Neural progenitor cell (in vitro differentiated cells): ENCODE measurements at regions not wholly inside any gene's neighbourhood (a gene's known extent, or its start where the extent isn't known, plus 50 kb on each side); places are given as distances from the start of the nearest gene placed in this dataset.

Experiments used
- DNase-seq: peaks from one replicate; pipeline ENCODE4 v3.0.0-alpha.2; 2016; ENCODE audit warnings: low spot score
- H2AFZ ChIP-seq: fragments of 200-600 bp; sonication (generic); replicated peaks from 2 replicates; pipeline ENCODE4 v1.6.1; 2016; ENCODE audit warnings: antibody characterized with exemption
- H3F3A ChIP-seq: fragments of 200-600 bp; sonication (generic); 2 replicates; pipeline ENCODE4 v1.6.1; 2016; ENCODE audit warnings: antibody characterized with exemption, low read depth
- H3K27ac ChIP-seq: fragments of 200-600 bp; sonication (generic); 2 replicates; pipeline ENCODE4 v1.5.1; 2016; ENCODE audit warnings: mild to moderate bottlenecking
- H3K27me3 ChIP-seq: fragments of 200-600 bp; sonication (generic); 2 replicates; pipeline ENCODE4 v1.6.1; 2016; ENCODE audit warnings: mild to moderate bottlenecking, moderate library complexity
- H3K36me3 ChIP-seq: fragments of 200-600 bp; sonication (generic); 2 replicates; pipeline ENCODE4 v1.5.1; 2016
- H3K4me1 ChIP-seq: fragments of 200-600 bp; sonication (generic); 2 replicates; pipeline ENCODE4 v1.6.1; 2016; ENCODE audit warnings: mixed run types
- H3K4me2 ChIP-seq: fragments of 200-600 bp; sonication (generic); 2 replicates; pipeline ENCODE4 v1.6.1; 2016
- H3K4me3 ChIP-seq: fragments of 200-600 bp; sonication (generic); 2 replicates; pipeline ENCODE4 v1.5.1; 2016
- H3K79me2 ChIP-seq: fragments of 200-600 bp; sonication (generic); 2 replicates; pipeline ENCODE4 v1.6.1; 2016; ENCODE audit warnings: low read depth
- H3K9ac ChIP-seq: fragments of 200-600 bp; sonication (generic); 2 replicates; pipeline ENCODE4 v1.6.1; 2016
- H3K9me3 ChIP-seq: fragments of 200-600 bp; sonication (generic); 2 replicates; pipeline ENCODE4 v1.5.1; 2016; ENCODE audit warnings: low read depth
- H4K20me1 ChIP-seq: fragments of 200-600 bp; sonication (generic); 2 replicates; pipeline ENCODE4 v1.6.1; 2016; ENCODE audit warnings: low read depth
- H3K27ac Mint-ChIP-seq: 3 replicates; pipeline ENCODE4 v1.8.0; 2021; ENCODE audit warnings: mixed read lengths
- H3K27me3 Mint-ChIP-seq: 2 replicates; pipeline ENCODE4 v1.8.0; 2022; ENCODE audit warnings: low read depth, mild to moderate bottlenecking, inconsistent platforms, moderate library complexity, mixed read lengths; ENCODE audit not compliant: insufficient read depth
- H3K36me3 Mint-ChIP-seq: 3 replicates; pipeline ENCODE4 v1.8.0; 2021; ENCODE audit warnings: mixed read lengths
- H3K4me1 Mint-ChIP-seq: 3 replicates; pipeline ENCODE4 v1.8.0; 2021; ENCODE audit warnings: mixed read lengths
- H3K4me3 Mint-ChIP-seq: 3 replicates; pipeline ENCODE4 v1.8.0; 2021; ENCODE audit warnings: mild to moderate bottlenecking, moderate library complexity, mixed read lengths
- H3K9me3 Mint-ChIP-seq: 3 replicates; pipeline ENCODE4 v1.8.0; 2020; ENCODE audit warnings: mixed read lengths
- EZH2 ChIP-seq: fragments of 200-600 bp; sonication (generic); IDR thresholded peaks from 2 replicates; pipeline ENCODE4 v1.6.1; 2017; ENCODE audit warnings: antibody characterized with exemption, mild to moderate bottlenecking, moderate library complexity
- EZH2phosphoT487 ChIP-seq: fragments of 200-600 bp; sonication (generic); IDR thresholded peaks from 2 replicates; pipeline ENCODE4 v1.6.1; 2017; ENCODE audit warnings: antibody characterized with exemption
- TF ChIP-seq, protein P1 (sequence below): fragments of 200-600 bp; sonication (generic); IDR thresholded peaks from 2 replicates; pipeline ENCODE4 v1.5.1; 2017; ENCODE audit warnings: antibody characterized with exemption, mild to moderate bottlenecking

DNA sequence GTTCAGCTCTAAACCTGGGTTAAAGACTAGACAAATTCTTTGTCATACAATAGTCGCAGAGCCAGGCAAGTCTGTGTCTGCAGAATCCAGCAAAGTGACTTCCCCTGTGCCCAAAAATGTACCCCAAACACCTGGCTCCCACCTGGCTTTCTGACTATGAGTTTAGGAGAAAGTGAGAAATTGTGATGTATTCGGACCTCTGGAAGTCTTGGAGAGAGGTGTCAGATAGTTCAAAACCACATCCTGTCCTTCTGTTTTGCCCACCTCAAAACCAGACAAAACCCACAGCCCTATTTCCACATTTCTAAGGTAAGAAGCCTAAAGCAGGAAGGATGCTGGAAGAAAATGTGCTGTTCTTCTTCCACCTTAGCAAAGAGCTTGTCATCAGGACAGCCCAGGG lies 63.8 kb upstream of the CLMP start:
- H3K27ac ChIP-seq, result no peak overlapping the region
- H3K27me3 Mint-ChIP-seq, result peaks cover 6% of the 10 kb centered on the region
- TF ChIP-seq EZH2phosphoT487, result no peak
- TF ChIP-seq EZH2, result no peak
- TF ChIP-seq, protein P1, sequence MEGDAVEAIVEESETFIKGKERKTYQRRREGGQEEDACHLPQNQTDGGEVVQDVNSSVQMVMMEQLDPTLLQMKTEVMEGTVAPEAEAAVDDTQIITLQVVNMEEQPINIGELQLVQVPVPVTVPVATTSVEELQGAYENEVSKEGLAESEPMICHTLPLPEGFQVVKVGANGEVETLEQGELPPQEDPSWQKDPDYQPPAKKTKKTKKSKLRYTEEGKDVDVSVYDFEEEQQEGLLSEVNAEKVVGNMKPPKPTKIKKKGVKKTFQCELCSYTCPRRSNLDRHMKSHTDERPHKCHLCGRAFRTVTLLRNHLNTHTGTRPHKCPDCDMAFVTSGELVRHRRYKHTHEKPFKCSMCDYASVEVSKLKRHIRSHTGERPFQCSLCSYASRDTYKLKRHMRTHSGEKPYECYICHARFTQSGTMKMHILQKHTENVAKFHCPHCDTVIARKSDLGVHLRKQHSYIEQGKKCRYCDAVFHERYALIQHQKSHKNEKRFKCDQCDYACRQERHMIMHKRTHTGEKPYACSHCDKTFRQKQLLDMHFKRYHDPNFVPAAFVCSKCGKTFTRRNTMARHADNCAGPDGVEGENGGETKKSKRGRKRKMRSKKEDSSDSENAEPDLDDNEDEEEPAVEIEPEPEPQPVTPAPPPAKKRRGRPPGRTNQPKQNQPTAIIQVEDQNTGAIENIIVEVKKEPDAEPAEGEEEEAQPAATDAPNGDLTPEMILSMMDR, result no peak

DNA sequence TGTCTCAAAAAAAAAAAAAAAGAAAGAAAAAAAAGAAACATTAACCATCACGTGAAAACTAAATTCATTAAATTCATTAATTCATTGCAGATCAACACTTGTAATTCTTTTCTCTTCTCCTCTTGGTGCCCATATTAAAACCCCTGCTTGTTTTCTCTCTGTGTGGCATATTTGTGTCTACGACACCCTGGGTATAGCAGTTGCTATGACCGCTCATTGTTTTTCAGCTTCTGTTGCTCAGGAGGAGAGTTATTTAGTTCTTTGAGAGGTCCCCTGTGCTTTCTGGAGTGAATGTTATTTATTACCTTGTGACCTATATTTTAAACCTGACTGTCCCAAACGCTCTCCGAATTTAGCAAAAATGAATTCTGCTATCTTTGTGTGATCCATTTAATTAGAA lies 62.3 kb upstream of the CLMP start:
- Histone ChIP-seq H3K9ac (no peak overlapping the region), H3K36me3 (no peaks in the 10 kb centered on the region), H3K27me3 (peaks cover 9% of the 10 kb centered on the region), H3K4me1 (peaks cover 10% of the 10 kb centered on the region), H3F3A (peaks cover 8% of the 10 kb centered on the region), H4K20me1 (no peaks in the 10 kb centered on the region), H3K9me3 (no peaks in the 10 kb centered on the region), H3K4me3 (no peak overlapping the region), H3K79me2 (no peaks in the 10 kb centered on the region), H2AFZ (no peak overlapping the region), H3K27ac (no peak overlapping the region), H3K4me2 (no peak overlapping the region)
- no peak overlapping the region for H3K4me3 Mint-ChIP-seq
- peaks cover 25% of the 10 kb centered on the region for H3K9me3 Mint-ChIP-seq
- H3K27ac Mint-ChIP-seq, result no peak overlapping the region
- H3K36me3 Mint-ChIP-seq, result no peaks in the 10 kb centered on the region
- no peak for DNase-seq
- TF ChIP-seq, protein P1, result no peak
- TF ChIP-seq EZH2 (no peak), EZH2phosphoT487 (no peak)
- peaks cover 6% of the 10 kb centered on the region for H3K27me3 Mint-ChIP-seq
- H3K4me1 Mint-ChIP-seq, result peaks cover 29% of the 10 kb centered on the region

More for the DNA sequence above, 63.8 kb upstream of the CLMP start:
- H3K4me1 Mint-ChIP-seq, result peaks cover 29% of the 10 kb centered on the region
- Histone ChIP-seq H3F3A (peaks cover 8% of the 10 kb centered on the region), H3K4me1 (peaks cover 10% of the 10 kb centered on the region), H3K79me2 (no peaks in the 10 kb centered on the region), H3K27me3 (peaks cover 9% of the 10 kb centered on the region), H3K9ac (no peak overlapping the region), H3K4me3 (no peak overlapping the region), H2AFZ (no peak overlapping the region), H3K9me3 (no peaks in the 10 kb centered on the region), H3K36me3 (no peaks in the 10 kb centered on the region), H3K4me2 (no peak overlapping the region), H4K20me1 (no peaks in the 10 kb centered on the region)
- no peak overlapping the region for H3K4me3 Mint-ChIP-seq
- H3K36me3 Mint-ChIP-seq, result no peaks in the 10 kb centered on the region
- peaks cover 25% of the 10 kb centered on the region for H3K9me3 Mint-ChIP-seq
- H3K27ac Mint-ChIP-seq, result no peak overlapping the region
- no peak for DNase-seq

DNA sequence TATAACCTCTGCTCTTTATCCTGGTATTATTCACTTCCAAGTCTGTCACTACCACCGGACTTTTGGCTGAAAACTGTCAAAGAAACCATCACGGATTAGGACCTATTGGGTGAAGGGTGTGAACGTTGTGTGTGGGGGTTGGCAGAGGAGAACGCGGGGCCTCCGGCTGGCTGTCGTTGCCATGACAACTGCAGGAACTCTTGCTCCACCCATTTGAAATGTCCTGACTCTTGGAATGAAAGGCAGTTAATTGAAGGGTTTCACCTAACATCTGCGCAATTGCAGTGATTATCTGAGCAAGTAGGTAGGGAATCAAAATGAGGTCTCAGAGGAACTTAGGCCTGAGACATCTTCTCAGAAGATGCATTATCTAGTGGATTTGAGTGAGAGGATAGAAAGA lies 60.9 kb upstream of the CLMP start:
- TF ChIP-seq, protein P1, result no peak
- TF ChIP-seq EZH2phosphoT487 (no peak), EZH2 (no peak)
- no peaks in the 10 kb centered on the region for H3K79me2 ChIP-seq
- Mint-ChIP-seq H3K36me3 (no peaks in the 10 kb centered on the region), H3K4me1 (peaks cover 28% of the 10 kb centered on the region), H3K4me3 (peak overlapping the region; percentile 34), H3K27ac (peak overlapping the region; percentile 68), H3K27me3 (peaks cover 8% of the 10 kb centered on the region), H3K9me3 (peaks cover 25% of the 10 kb centered on the region)
- H3K9ac ChIP-seq, result no peak overlapping the region
- DNase-seq, result peak; percentile 77
- peaks cover 8% of the 10 kb centered on the region for H3F3A ChIP-seq
- H3K27me3 ChIP-seq, result peaks cover 4% of the 10 kb centered on the region
- H2AFZ ChIP-seq, result peak overlapping the region; percentile 40
- no peaks in the 10 kb centered on the region for H4K20me1 ChIP-seq
- no peak overlapping the region for H3K27ac ChIP-seq
- H3K4me3 ChIP-seq, result no peak overlapping the region
- H3K4me1 ChIP-seq, result peaks cover 10% of the 10 kb centered on the region
- H3K4me2 ChIP-seq, result peak overlapping the region; percentile 70
- no peaks in the 10 kb centered on the region for H3K9me3 ChIP-seq
- H3K36me3 ChIP-seq, result no peaks in the 10 kb centered on the region
